IMR-90 (cell line): ENCODE measurements at regions not wholly inside any gene's neighbourhood (a gene's known extent, or its start where the extent isn't known, plus 50 kb on each side); places are given as distances from the start of the nearest gene placed in this dataset.

Experiments
- ATAC-seq: fragments of 200-7000 bp; cut with Tn5 transposase; 2 replicates; pipeline ENCODE4 v1.9.1; 2020; ENCODE audit warnings: low read depth, mild to moderate bottlenecking, moderate library complexity
- BruUV-seq: library from RNA; stranded (reverse); fragments of 400-500 nt; replicated peaks from 2 replicates; lab custom pipeline; 2021; lab: Mats Ljungman, UMichigan
- CTCF ChIA-PET: fragments of 300-600 bp; formaldehyde crosslinking; extraction: SDS; loops from one replicate; lab custom pipeline; 2021; ENCODE audit warnings: antibody characterized with exemption; lab: Yijun Ruan, JAX
- POLR2A ChIA-PET: fragments of 300-600 bp; sonication (Branson Sonifier 250); formaldehyde crosslinking; loops from one replicate; lab custom pipeline; 2022; ENCODE audit warnings: antibody characterized with exemption; ENCODE audit not compliant: unreplicated experiment; lab: Charles Lee
- DNase-seq: peaks from one replicate; pipeline ENCODE4 v3.0.0; 2013
- H2AFZ ChIP-seq: replicated peaks from 2 replicates; pipeline ENCODE3; 2013; ENCODE audit warnings: low read length, mild to moderate bottlenecking; ENCODE audit not compliant: poor library complexity
- H2AK5ac ChIP-seq: 2 replicates; pipeline ENCODE4 v1.6.1; 2013; ENCODE audit warnings: low read depth, low read length, inconsistent platforms
- H2AK9ac ChIP-seq: replicated peaks from 2 replicates; pipeline ENCODE3; 2013; ENCODE audit warnings: mild to moderate bottlenecking, low read depth, low read length, moderate library complexity; ENCODE audit not compliant: poor library complexity
- H2BK120ac ChIP-seq: 2 replicates; pipeline ENCODE4 v1.6.1; 2013; ENCODE audit warnings: low read depth, low read length, inconsistent platforms
- H2BK15ac ChIP-seq: 3 replicates; pipeline ENCODE4 v1.6.1; 2013; ENCODE audit warnings: low read depth, low read length, inconsistent platforms
- H2BK20ac ChIP-seq: 2 replicates; pipeline ENCODE4 v1.6.1; 2013; ENCODE audit warnings: low read depth, mild to moderate bottlenecking, inconsistent platforms, low read length, moderate library complexity
- H2BK5ac ChIP-seq: 2 replicates; pipeline ENCODE4 v1.6.1; 2013; ENCODE audit warnings: mild to moderate bottlenecking, low read depth, low read length, inconsistent platforms; ENCODE audit not compliant: poor library complexity, severe bottlenecking
- H3K14ac ChIP-seq: replicated peaks from 2 replicates; pipeline ENCODE4 v1.6.1; 2013; ENCODE audit warnings: low read depth, low read length, inconsistent platforms
- H3K18ac ChIP-seq: 2 replicates; pipeline ENCODE4 v1.6.1; 2013; ENCODE audit warnings: low read depth, low read length, control low read depth
- H3K23ac ChIP-seq: 2 replicates; pipeline ENCODE4 v1.6.1; 2013; ENCODE audit warnings: low read depth, low read length, inconsistent platforms
- H3K27ac ChIP-seq: 2 replicates; pipeline ENCODE4 v1.5.1; 2013; ENCODE audit warnings: mild to moderate bottlenecking, control low read depth, low read length; ENCODE audit not compliant: insufficient read depth
- H3K27me3 ChIP-seq: 2 replicates; pipeline ENCODE4 v1.6.1; 2013; ENCODE audit warnings: low read length; ENCODE audit not compliant: control insufficient read depth, insufficient read depth
- H3K36me3 ChIP-seq: 2 replicates; pipeline ENCODE4 v1.6.1; 2013; ENCODE audit warnings: low read length, mixed read lengths; ENCODE audit not compliant: control insufficient read depth, insufficient read depth
- H3K4ac ChIP-seq: 2 replicates; pipeline ENCODE4 v1.6.1; 2013; ENCODE audit warnings: low read depth, low read length, inconsistent platforms
- H3K4me1 ChIP-seq: 2 replicates; pipeline ENCODE4 v1.6.1; 2013; ENCODE audit warnings: low read length, mixed read lengths; ENCODE audit not compliant: control insufficient read depth, insufficient read depth
- H3K4me2 ChIP-seq: 2 replicates; pipeline ENCODE4 v1.6.1; 2013; ENCODE audit warnings: low read depth, mild to moderate bottlenecking, control low read depth, low read length, moderate library complexity
- H3K4me3 ChIP-seq: 2 replicates; pipeline ENCODE4 v1.5.1; 2013; ENCODE audit warnings: low read depth, mild to moderate bottlenecking, control low read depth, low read length, moderate library complexity; ENCODE audit not compliant: insufficient read depth
- H3K56ac ChIP-seq: 2 replicates; pipeline ENCODE4 v1.6.1; 2013; ENCODE audit warnings: low read length, inconsistent platforms; ENCODE audit not compliant: insufficient read depth; ENCODE audit errors: extremely low read depth
- H3K79me1 ChIP-seq, 2 experiments: 2 replicates each; pipeline ENCODE4 v1.6.1; 2013; ENCODE audit warnings: low read length in 2 of 2, inconsistent platforms in 1 of 2, low read depth in 1 of 2
- H3K9ac ChIP-seq: 2 replicates; pipeline ENCODE4 v1.6.1; 2013; ENCODE audit warnings: low read depth, low read length, control low read depth
- H3K9me1 ChIP-seq: 2 replicates; pipeline ENCODE4 v1.6.1; 2013; ENCODE audit warnings: low read length, inconsistent platforms; ENCODE audit not compliant: insufficient read depth
- H3K9me3 ChIP-seq: 2 replicates; pipeline ENCODE4 v1.6.1; 2013; ENCODE audit warnings: low read length; ENCODE audit not compliant: control insufficient read depth, insufficient read depth
- H4K20me1 ChIP-seq: 2 replicates; pipeline ENCODE4 v1.6.1; 2013; ENCODE audit warnings: low read length, inconsistent platforms; ENCODE audit not compliant: insufficient read depth
- H4K5ac ChIP-seq: 2 replicates; pipeline ENCODE4 v1.6.1; 2013; ENCODE audit warnings: mild to moderate bottlenecking, low read depth, low read length, control low read depth
- H4K8ac ChIP-seq, 2 experiments: 2 replicates each; pipeline ENCODE4 v1.6.1; 2013; ENCODE audit warnings: low read depth in 2 of 2, low read length in 2 of 2, control low read depth in 1 of 2, inconsistent platforms in 1 of 2
- H4K91ac ChIP-seq: 2 replicates; pipeline ENCODE4 v1.6.1; 2013; ENCODE audit warnings: low read depth, low read length, inconsistent platforms; ENCODE audit not compliant: insufficient read depth
- BHLHE40 ChIP-seq: fragments of 150-350 bp; IDR thresholded peaks from 2 replicates; pipeline ENCODE4 v1.6.1; 2016; ENCODE audit warnings: mild to moderate bottlenecking, low read depth, low read length
- CEBPB ChIP-seq: IDR thresholded peaks from 2 replicates; pipeline ENCODE4 v1.6.1; 2012; ENCODE audit warnings: low read depth, low read length, improper control_type of control experiment
- CHD1 ChIP-seq: IDR thresholded peaks from 2 replicates; pipeline ENCODE4 v1.6.1; 2012; ENCODE audit warnings: low read depth, low read length, improper control_type of control experiment
- CTCF ChIP-seq: conservative IDR thresholded peaks from 2 replicates; pipeline ENCODE4 v1.5.1; 2012; ENCODE audit warnings: mild to moderate bottlenecking, low read depth, low read length, improper control_type of control experiment
- ELK1 ChIP-seq: fragments of 150-350 bp; IDR thresholded peaks from 2 replicates; pipeline ENCODE4 v1.6.1; 2016; ENCODE audit warnings: low read depth, mild to moderate bottlenecking, low read length, moderate library complexity, borderline replicate concordance
- FOS ChIP-seq: fragments of 150-350 bp; IDR thresholded peaks from 2 replicates; pipeline ENCODE4 v1.6.1; 2016; ENCODE audit warnings: low read depth, low read length
- MAFK ChIP-seq: IDR thresholded peaks from 2 replicates; pipeline ENCODE4 v1.6.1; 2012; ENCODE audit warnings: low read depth, low read length, improper control_type of control experiment
- NFE2L2 ChIP-seq: fragments of 150-350 bp; IDR thresholded peaks from 2 replicates; pipeline ENCODE4 v1.6.1; 2016; ENCODE audit warnings: low read depth, mild to moderate bottlenecking, low read length
- POLR2A ChIP-seq: IDR thresholded peaks from 2 replicates; pipeline ENCODE4 v1.6.1; 2012; ENCODE audit warnings: mild to moderate bottlenecking, low read depth, low read length
- SMC3 ChIP-seq: fragments of 150-350 bp; IDR thresholded peaks from 2 replicates; pipeline ENCODE4 v1.6.1; 2016; ENCODE audit warnings: low read depth, mild to moderate bottlenecking, antibody characterized with exemption, low read length, moderate library complexity
- USF2 ChIP-seq: fragments of 150-350 bp; IDR thresholded peaks from 2 replicates; pipeline ENCODE4 v1.6.1; 2017; ENCODE audit warnings: mild to moderate bottlenecking, antibody characterized with exemption, low read length, low read depth
- WGBS, 2 experiments: methylation state at CpG; one replicate each; pipeline versions ENCODE4 v1.1.5 to v1.1.7; 2013; ENCODE audit warnings: missing lambda C conversion rate in 2 of 2; ENCODE audit not compliant: insufficient read length in 1 of 2; ENCODE audit errors: extremely low coverage in 2 of 2; 5-methylcytosine and 5-hydroxymethylcytosine counted together
- dilution Hi-C: fragments of 300-500 bp; cut with HindIII; formaldehyde crosslinking; loops from one replicate; pipeline ENCODE4 v1.14.3; 2018; ENCODE audit warnings: low sequenced_read_pairs; ENCODE audit not compliant: unreplicated experiment
- in situ Hi-C: fragments of 300-500 bp; cut with MboI; formaldehyde crosslinking; loops from 3 replicates; pipeline ENCODE4 v1.14.3; 2019; ENCODE audit warnings: low sequenced_read_pairs, inconsistent platforms, mixed read lengths
- intact Hi-C: fragments of 100-400 bp; cut with micrococcal nuclease; formaldehyde crosslinking; loops from 2 replicates; pipeline ENCODE4 v1.10.0; 2022

- WGBS, 2 experiments = no CpG with 5 or more reads among the region's 4 CpGs
- H3K4me3 ChIP-seq = no peak overlapping the region
- H3K4me1 ChIP-seq = no peaks in the 10 kb centered on the region
- no peak overlapping the region for H3K4me2 ChIP-seq
- H2BK5ac ChIP-seq = no peak overlapping the region
- no TSS peak for BruUV-seq
- H2AK5ac ChIP-seq = no peak overlapping the region
- no peak overlapping the region for H3K18ac ChIP-seq
- POLR2A ChIA-PET = no interaction called here
- no peak for TF ChIP-seq FOS
- TF ChIP-seq USF2 = no peak
- no peak for TF ChIP-seq CTCF
- TF ChIP-seq CEBPB = no peak
- no peak for TF ChIP-seq NFE2L2
- no peak for TF ChIP-seq MAFK
- TF ChIP-seq SMC3 = no peak
- no peak for TF ChIP-seq POLR2A
- no peak for TF ChIP-seq BHLHE40
- no peak for TF ChIP-seq ELK1
- TF ChIP-seq CHD1 = no peak
- no peak for ATAC-seq
- dilution Hi-C loops = no loop called here
- no peak overlapping the region for H2BK20ac ChIP-seq
- H3K4ac ChIP-seq = no peak overlapping the region
- no peak overlapping the region for H3K56ac ChIP-seq
- H2BK15ac ChIP-seq = no peak overlapping the region
- intact Hi-C loops = no loop called here
- CTCF ChIA-PET = interaction anchor here (1.5 kb wide), 1 partner anchor 9 kb away, joined by 6 read pairs; no protein-coding TSS in a partner anchor
- no peak overlapping the region for H2BK120ac ChIP-seq
- no peak overlapping the region for H4K8ac ChIP-seq
- H4K20me1 ChIP-seq = no peaks in the 10 kb centered on the region
- H3K9me3 ChIP-seq = no peaks in the 10 kb centered on the region
- no peak overlapping the region for H2AK9ac ChIP-seq
- H3K14ac ChIP-seq = no peak overlapping the region
- no peaks in the 10 kb centered on the region for H3K79me1 ChIP-seq
- H3K27me3 ChIP-seq = no peaks in the 10 kb centered on the region; the same call in 1 of the 2 replicates
- no peak overlapping the region for H3K27ac ChIP-seq
- DNase-seq = no peak
- in situ Hi-C loops = no loop called here
- no peak overlapping the region for H3K9ac ChIP-seq
- no peaks in the 10 kb centered on the region for H3K9me1 ChIP-seq
- no peak overlapping the region for H3K23ac ChIP-seq
- no peak overlapping the region for H4K5ac ChIP-seq
- no peak overlapping the region for H4K91ac ChIP-seq
- no peak overlapping the region for H2AFZ ChIP-seq
- H3K36me3 ChIP-seq = no peaks in the 10 kb centered on the region
These were observed 232.5 kb downstream of the PCDH7 start for GRCh38 chr4:30952526-30953219.
